BE2C (cell line): ENCODE measurements at regions not wholly inside any gene's neighbourhood (a gene's known extent, or its start where the extent isn't known, plus 50 kb on each side); places are given as distances from the start of the nearest gene placed in this dataset.

ENCODE experiments used
- DNase-seq: peaks from one replicate; pipeline ENCODE4 v3.0.0-alpha.2; 2020
- H3K27me3 ChIP-seq: fragments of 250-450 bp; sonication (Bioruptor Pico); 2 replicates; pipeline ENCODE4 v1.5.1; 2020; ENCODE audit warnings: mild to moderate bottlenecking
- H3K36me3 ChIP-seq: fragments of 250-450 bp; sonication (Bioruptor Pico); 2 replicates; pipeline ENCODE4 v1.5.1; 2020; ENCODE audit warnings: mild to moderate bottlenecking
- H3K4me1 ChIP-seq: fragments of 250-450 bp; sonication (Bioruptor Pico); 2 replicates; pipeline ENCODE4 v1.5.1; 2020
- H3K4me3 ChIP-seq: 2 replicates; pipeline ENCODE4 v1.5.1; 2011; ENCODE audit warnings: low read depth, low read length
- H3K9me3 ChIP-seq: fragments of 250-450 bp; sonication (Bioruptor Pico); 2 replicates; pipeline ENCODE4 v1.5.1; 2020
- TF ChIP-seq, protein P1 (sequence below): IDR thresholded peaks from 2 replicates; pipeline ENCODE4 v1.5.1; 2012; ENCODE audit warnings: mild to moderate bottlenecking, low read depth, low read length

DNA sequence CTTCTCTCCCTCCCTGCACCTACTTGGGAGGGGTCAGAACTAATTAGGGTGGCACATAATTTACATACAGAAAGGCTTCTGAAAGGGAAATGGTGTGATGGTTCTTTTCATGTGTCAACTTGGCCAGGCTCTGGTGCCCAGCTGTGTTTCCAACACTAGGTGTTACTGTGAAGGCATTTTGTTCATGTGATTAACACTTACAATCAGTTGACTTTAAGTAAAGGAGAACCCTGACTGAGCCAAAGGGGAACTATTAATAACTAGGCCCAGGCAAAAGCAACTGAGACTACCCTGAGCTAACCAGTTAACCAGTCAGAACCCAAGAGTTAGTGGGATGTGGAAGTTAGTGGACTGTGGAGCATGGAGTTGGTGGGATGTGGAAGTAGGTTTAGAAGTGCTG lies 114.9 kb downstream of the SEC16B start:
- TF ChIP-seq, protein P1, sequence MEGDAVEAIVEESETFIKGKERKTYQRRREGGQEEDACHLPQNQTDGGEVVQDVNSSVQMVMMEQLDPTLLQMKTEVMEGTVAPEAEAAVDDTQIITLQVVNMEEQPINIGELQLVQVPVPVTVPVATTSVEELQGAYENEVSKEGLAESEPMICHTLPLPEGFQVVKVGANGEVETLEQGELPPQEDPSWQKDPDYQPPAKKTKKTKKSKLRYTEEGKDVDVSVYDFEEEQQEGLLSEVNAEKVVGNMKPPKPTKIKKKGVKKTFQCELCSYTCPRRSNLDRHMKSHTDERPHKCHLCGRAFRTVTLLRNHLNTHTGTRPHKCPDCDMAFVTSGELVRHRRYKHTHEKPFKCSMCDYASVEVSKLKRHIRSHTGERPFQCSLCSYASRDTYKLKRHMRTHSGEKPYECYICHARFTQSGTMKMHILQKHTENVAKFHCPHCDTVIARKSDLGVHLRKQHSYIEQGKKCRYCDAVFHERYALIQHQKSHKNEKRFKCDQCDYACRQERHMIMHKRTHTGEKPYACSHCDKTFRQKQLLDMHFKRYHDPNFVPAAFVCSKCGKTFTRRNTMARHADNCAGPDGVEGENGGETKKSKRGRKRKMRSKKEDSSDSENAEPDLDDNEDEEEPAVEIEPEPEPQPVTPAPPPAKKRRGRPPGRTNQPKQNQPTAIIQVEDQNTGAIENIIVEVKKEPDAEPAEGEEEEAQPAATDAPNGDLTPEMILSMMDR: no peak
- H3K4me1 ChIP-seq: no peaks in the 10 kb centered on the region
- no peaks in the 10 kb centered on the region for H3K36me3 ChIP-seq
- no peak for DNase-seq
- H3K27me3 ChIP-seq: no peaks in the 10 kb centered on the region
- H3K4me3 ChIP-seq: no peak overlapping the region
- no peaks in the 10 kb centered on the region for H3K9me3 ChIP-seq

DNA sequence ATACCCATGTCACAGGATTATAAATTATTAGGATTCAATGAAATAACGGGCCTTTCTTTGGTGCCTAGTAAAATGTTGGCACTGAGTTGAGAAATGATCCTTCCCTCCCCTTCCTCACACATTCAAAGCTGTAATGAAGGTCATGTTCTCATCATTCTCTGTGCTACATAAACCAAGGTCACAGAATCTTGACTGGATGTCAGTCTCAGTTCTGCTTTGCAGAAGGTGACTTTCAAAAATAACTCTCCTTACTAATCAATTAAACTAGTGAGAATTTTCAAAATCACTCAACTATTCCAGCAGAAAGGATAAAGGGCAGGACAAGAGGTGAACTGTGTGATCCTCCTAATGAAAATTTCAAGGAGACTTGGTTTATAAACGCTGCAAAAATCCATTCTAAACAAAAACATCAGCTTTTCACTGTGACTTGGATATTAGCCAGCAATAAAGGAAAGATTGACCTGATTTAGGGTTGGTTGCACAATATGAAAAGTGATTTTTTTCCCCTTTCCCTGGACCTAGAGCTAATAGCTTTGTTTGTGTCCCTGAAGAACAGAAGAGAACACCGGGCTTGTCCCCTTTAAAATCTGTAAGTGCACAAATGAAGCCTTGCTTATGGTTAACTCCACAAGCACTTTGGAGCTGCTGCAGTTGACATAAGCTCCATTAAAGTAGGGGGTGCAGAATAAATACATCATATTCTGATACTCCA lies 120.1 kb downstream of the SEC16B start:
- no peaks in the 10 kb centered on the region for H3K36me3 ChIP-seq

DNA sequence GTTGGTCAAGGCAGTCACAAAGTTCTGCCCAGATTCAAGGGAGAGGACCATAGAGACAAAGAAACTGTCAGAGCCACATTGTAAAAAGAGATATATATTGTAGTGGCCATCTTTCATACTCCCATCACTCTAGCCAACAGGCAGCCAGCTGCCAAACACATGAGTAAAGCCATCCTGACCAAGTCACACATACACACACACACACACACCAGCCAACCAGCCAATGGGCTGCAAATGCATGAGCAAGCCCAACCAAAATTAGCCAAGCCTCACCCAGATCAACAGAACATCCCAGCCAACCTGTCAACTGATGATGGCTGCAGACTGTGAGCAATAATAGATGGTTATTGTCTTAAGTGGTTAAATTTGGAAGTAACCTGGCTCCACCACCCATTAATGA lies 120.7 kb downstream of the SEC16B start:
- TF ChIP-seq, protein P1: no peak

More for the DNA sequence above, 120.1 kb downstream of the SEC16B start:
- DNase-seq: no peak
- Histone ChIP-seq H3K4me1 (no peaks in the 10 kb centered on the region), H3K27me3 (no peaks in the 10 kb centered on the region), H3K4me3 (no peak overlapping the region), H3K9me3 (no peaks in the 10 kb centered on the region)
- TF ChIP-seq, protein P1: no peak

DNA sequence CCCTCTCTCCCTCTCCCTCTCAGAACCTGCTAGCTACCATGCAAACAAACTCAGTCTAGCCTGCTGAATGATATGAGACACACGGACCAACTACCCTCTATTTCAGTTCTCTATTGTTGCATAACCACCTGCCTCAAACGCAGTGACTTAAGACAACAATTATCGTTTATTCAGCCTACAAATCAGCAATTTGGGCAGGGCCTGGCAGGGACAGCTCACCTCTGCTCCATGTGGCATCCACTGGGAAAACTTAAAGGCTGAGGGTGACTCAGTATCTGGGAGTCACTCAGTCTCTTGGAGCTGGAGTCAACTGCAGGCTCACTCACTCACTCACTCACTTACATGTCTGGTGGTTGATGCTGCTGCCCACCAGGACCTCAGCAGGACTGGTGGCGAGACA lies 121.3 kb downstream of the SEC16B start:
- H3K36me3 ChIP-seq: no peaks in the 10 kb centered on the region
- TF ChIP-seq, protein P1: no peak
- no peaks in the 10 kb centered on the region for H3K27me3 ChIP-seq
- DNase-seq: no peak
- H3K4me3 ChIP-seq: no peak overlapping the region
- H3K4me1 ChIP-seq: no peaks in the 10 kb centered on the region
- no peaks in the 10 kb centered on the region for H3K9me3 ChIP-seq

More for the DNA sequence above, 120.7 kb downstream of the SEC16B start:
- Histone ChIP-seq H3K27me3 (no peaks in the 10 kb centered on the region), H3K4me1 (no peaks in the 10 kb centered on the region), H3K9me3 (no peaks in the 10 kb centered on the region), H3K4me3 (no peak overlapping the region), H3K36me3 (no peaks in the 10 kb centered on the region)
- DNase-seq: no peak

DNA sequence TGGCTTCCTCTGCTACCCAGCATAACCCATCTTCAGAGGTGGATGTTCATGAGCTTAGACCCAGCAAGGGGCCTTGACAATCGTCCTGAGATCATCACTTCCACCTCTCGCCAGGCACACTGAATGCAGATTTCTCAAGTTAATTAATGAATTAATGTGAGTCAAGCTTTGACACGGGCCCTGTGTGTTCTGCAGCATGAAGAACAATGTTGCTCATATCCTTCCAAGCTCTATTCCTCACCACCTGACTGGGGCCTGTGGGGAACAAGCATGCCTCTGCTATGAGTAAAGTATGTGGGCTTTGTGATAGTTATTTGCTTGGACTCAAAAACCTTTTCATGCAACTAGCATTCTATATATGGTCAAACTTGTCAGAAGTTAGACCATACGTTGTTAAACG lies 122.0 kb downstream of the SEC16B start:
- Histone ChIP-seq H3K9me3 (no peaks in the 10 kb centered on the region), H3K27me3 (no peaks in the 10 kb centered on the region), H3K4me1 (no peaks in the 10 kb centered on the region), H3K36me3 (no peaks in the 10 kb centered on the region), H3K4me3 (no peak overlapping the region)
- TF ChIP-seq, protein P1: no peak
- no peak for DNase-seq

DNA sequence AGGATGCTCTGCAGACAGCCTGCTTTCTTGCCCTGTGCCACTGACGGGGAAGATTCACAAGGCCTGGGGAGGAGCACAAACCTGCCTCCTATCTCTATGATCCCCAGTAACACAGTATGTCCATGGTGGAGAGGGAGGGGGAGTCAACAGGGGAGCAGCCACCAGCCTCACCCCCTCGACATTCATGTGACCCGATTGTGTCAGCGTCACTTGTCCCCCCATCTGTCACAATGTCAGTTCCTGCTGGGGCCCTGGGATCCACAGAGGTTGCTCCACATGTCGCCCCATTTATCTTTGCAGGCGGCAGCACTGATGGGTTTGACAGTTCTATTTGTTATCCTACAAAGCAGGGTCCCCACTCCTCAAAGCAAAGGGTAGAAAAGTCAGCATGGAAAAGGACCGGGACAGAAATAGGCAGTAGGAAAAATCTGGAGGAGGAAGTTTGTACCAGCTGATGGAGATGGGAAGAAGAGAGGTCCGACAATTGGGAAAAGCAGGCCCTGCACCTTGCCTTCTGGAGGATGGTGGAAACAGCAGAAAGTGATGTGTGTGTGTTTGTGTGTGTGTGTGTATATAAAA lies 130.9 kb downstream of the SEC16B start:
- no peaks in the 10 kb centered on the region for H3K4me1 ChIP-seq
- H3K27me3 ChIP-seq: no peaks in the 10 kb centered on the region
- DNase-seq: no peak
- no peaks in the 10 kb centered on the region for H3K9me3 ChIP-seq
- H3K4me3 ChIP-seq: no peak overlapping the region
- no peaks in the 10 kb centered on the region for H3K36me3 ChIP-seq
- TF ChIP-seq, protein P1: no peak
